ENCODE measurements at regions not wholly inside any gene's neighbourhood (a gene's known extent, or its start where the extent isn't known, plus 50 kb on each side); places are given as distances from the start of the nearest gene placed in this dataset.

DNA sequence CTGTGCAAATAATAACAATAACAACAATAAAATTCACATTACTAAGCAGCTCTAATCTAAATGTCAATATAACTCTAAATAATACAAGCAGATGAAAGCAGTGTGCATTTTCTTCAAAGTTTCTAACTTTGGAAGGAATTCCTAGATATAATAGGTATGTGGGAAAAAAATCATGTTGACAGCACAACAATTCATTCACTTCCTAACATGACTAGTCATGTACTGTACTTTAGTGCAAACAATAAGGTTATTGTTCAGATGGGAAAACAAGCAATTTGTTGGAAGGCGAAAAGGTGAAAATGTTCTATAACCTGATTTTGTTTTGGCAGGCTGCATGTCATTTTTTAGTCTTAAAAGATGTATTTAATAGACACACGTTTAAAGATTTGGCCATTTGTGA, 484.3 kb upstream of the JAG1 start:
- H3K4me1 ChIP-seq = no peaks in the 10 kb centered on the region
- TF ChIP-seq, protein P1, sequence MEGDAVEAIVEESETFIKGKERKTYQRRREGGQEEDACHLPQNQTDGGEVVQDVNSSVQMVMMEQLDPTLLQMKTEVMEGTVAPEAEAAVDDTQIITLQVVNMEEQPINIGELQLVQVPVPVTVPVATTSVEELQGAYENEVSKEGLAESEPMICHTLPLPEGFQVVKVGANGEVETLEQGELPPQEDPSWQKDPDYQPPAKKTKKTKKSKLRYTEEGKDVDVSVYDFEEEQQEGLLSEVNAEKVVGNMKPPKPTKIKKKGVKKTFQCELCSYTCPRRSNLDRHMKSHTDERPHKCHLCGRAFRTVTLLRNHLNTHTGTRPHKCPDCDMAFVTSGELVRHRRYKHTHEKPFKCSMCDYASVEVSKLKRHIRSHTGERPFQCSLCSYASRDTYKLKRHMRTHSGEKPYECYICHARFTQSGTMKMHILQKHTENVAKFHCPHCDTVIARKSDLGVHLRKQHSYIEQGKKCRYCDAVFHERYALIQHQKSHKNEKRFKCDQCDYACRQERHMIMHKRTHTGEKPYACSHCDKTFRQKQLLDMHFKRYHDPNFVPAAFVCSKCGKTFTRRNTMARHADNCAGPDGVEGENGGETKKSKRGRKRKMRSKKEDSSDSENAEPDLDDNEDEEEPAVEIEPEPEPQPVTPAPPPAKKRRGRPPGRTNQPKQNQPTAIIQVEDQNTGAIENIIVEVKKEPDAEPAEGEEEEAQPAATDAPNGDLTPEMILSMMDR (IDR thresholded peaks at IDR 0.05; ENCODE audit: low read depth, low read length) = no peak
- H3K36me3 ChIP-seq = no peaks in the 10 kb centered on the region
- no peak for DNase-seq
- no peak overlapping the region for H3K4me3 ChIP-seq (ENCODE audit: low read depth, low read length)
- H3K9me3 ChIP-seq = no peaks in the 10 kb centered on the region
- no peaks in the 10 kb centered on the region for H3K27me3 ChIP-seq

DNA sequence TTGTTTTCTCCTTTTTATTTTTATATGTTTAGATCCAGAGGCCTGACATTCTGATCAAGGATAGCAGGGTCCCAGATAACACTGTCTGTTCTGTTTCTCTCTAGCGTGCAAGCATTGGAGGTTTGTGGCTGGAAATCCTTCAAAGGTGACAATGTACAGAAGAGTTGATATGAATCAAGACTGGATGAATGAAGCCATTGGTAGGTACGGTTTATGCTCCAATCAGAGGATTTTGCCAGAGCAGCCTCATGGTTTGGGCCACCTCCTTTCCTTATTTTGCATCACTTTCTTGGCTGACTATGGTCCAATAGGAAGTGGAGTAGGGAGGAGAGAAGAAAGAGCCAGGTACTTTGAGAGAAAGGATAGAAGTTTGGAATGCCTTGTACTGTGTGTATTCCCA, 484.8 kb upstream of the JAG1 start:
- no peaks in the 10 kb centered on the region for H3K27me3 ChIP-seq
- no peaks in the 10 kb centered on the region for H3K4me1 ChIP-seq
- H3K4me3 ChIP-seq (ENCODE audit: low read depth, low read length) = no peak overlapping the region
- H3K36me3 ChIP-seq = no peaks in the 10 kb centered on the region
- no peak for DNase-seq
- TF ChIP-seq, protein P1 (IDR thresholded peaks at IDR 0.05; ENCODE audit: low read depth, low read length) = no peak
- H3K9me3 ChIP-seq = no peaks in the 10 kb centered on the region

DNA sequence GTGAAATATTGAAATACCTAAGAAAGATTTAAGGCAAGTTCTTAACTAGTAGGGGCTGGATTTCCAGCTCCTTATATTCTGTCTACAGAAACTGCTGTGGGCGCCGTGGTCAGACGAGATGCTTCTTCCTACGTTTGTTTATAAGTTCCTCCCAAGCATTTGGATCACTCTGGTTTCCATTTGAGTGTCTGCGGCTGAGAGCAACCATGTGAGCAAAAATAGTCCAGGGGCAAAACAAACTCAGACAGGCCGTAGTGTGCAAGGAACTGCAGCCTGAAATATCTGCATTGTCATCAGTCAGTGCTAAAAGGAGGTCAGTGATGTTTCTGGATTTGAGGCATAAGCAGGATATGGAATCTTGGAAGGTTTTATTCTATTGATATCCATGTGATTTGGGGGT, 485.9 kb upstream of the JAG1 start:
- Histone ChIP-seq H3K36me3 (no peaks in the 10 kb centered on the region), H3K4me3 (ENCODE audit: low read depth, low read length) (no peak overlapping the region), H3K9me3 (no peaks in the 10 kb centered on the region), H3K4me1 (no peaks in the 10 kb centered on the region), H3K27me3 (no peaks in the 10 kb centered on the region)
- no peak for DNase-seq
- TF ChIP-seq, protein P1 (IDR thresholded peaks at IDR 0.05; ENCODE audit: low read depth, low read length) = no peak

DNA sequence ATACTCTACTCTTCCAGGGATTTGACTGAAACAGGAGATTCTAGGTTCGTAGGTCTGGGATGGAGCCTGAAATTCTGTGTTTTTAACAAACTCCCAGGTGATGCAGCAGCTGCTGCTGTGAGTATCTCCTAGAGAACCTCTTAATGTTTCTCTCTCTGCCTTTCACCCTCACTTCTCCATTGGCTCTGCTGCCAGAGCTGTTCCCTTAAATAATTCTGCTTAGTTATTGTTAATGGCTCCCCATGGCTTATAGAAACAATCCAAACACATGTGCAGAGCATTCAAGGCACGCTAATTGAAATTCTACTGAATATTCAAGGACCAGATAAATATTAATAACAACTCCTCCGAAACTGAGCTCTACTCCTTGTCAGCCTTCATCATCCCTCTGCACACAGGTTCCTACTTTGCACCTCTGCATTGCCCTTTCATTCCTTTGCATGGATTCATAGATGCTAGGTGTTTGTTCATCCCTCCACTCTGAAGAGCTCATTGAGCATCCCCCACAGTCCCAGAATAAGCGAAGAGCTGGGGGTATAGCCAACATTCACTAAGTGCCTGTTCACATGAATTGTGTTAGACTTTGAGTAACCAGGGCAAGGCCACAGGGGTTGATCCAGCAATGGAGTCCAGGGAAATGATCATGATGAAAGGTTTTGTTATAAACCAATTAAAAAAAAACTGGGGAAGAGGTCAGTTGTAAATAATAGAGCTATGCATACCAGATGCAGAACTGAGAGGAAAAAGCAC, 488.4 kb upstream of the JAG1 start:
- DNase-seq = no peak
- no peaks in the 10 kb centered on the region for H3K9me3 ChIP-seq
- TF ChIP-seq, protein P1 (IDR thresholded peaks at IDR 0.05; ENCODE audit: low read depth, low read length) = no peak
- H3K4me1 ChIP-seq = no peaks in the 10 kb centered on the region
- H3K36me3 ChIP-seq = no peaks in the 10 kb centered on the region
- no peak overlapping the region for H3K4me3 ChIP-seq (ENCODE audit: low read depth, low read length)
- no peaks in the 10 kb centered on the region for H3K27me3 ChIP-seq

DNA sequence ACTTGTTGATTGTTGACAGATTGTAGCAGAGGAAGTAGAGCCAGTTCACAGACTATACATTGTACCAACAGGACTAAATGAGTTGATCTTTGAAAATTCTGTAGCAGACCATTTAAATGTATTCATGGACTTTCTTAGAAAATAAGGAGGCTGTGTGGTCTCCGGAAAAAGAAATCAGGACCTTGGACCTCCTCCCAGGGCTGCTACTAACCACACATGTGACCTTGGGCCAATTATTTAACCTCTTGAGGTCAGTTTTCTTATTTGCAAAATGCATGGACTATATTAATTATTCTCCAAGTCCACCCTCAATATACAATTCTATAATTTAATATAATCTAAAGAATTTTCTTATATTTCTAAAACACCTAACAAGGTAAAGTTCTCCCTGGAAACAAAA, 492.0 kb upstream of the JAG1 start:
- Histone ChIP-seq H3K4me3 (ENCODE audit: low read depth, low read length) (no peak overlapping the region), H3K9me3 (no peaks in the 10 kb centered on the region), H3K4me1 (no peaks in the 10 kb centered on the region), H3K27me3 (no peaks in the 10 kb centered on the region), H3K36me3 (no peaks in the 10 kb centered on the region)
- TF ChIP-seq, protein P1 (IDR thresholded peaks at IDR 0.05; ENCODE audit: low read depth, low read length) = no peak
- DNase-seq = no peak

DNA sequence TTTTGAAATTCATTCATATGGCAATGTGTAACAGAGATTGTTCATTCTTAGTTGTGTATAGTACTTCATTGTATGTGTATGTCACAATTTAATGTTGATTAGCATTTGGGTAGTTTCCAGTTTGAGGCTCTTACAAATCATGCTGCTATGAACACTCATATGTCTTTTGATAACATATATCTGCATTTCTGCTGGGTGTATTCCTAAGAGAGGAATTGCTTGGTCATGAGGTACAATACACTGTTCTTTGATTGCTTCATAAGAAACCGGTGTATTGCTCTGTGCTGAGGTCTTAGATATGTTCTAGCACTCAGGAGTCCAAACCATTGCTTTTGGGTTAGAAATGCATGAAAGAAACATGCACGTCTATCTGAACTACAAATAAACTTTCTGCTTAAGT, 492.9 kb upstream of the JAG1 start:
- Histone ChIP-seq H3K36me3 (no peaks in the 10 kb centered on the region), H3K4me1 (no peaks in the 10 kb centered on the region), H3K4me3 (ENCODE audit: low read depth, low read length) (no peak overlapping the region), H3K9me3 (no peaks in the 10 kb centered on the region), H3K27me3 (no peaks in the 10 kb centered on the region)
- TF ChIP-seq, protein P1 (IDR thresholded peaks at IDR 0.05; ENCODE audit: low read depth, low read length) = no peak
- DNase-seq = no peak
